ENCODE measurements at regions not wholly inside any gene's neighbourhood (a gene's known extent, or its start where the extent isn't known, plus 50 kb on each side); places are given as distances from the start of the nearest gene placed in this dataset.

GRCh38 chr17:79286440-79286839 lies 211.8 kb downstream of the ENGASE start:
- Histone ChIP-seq H4K20me1 (ENCODE audit: control insufficient read depth, extremely low read depth, insufficient read depth, low read length) (no peaks in the 10 kb centered on the region), H3K79me2 (ENCODE audit: control insufficient read depth, insufficient read depth, low read length) (no peaks in the 10 kb centered on the region), H3K27me3 (ENCODE audit: control insufficient read depth, extremely low read depth, insufficient read depth, low read length) (peaks cover 12% of the 10 kb centered on the region), H3K4me3 (ENCODE audit: control insufficient read depth in 2 of 3, extremely low read depth in 1 of 3, insufficient read depth in 2 of 3, low read depth in 1 of 3, low read length in 3 of 3) (no peak overlapping the region), H3K4me2 (ENCODE audit: control insufficient read depth, extremely low read depth, insufficient read depth, low read depth, low read length) (no peak overlapping the region), H3K27ac (ENCODE audit: control insufficient read depth, insufficient read depth, low read length) (no peak overlapping the region), H3K4me1 (ENCODE audit: control insufficient read depth, extremely low read depth, insufficient read depth, low read length) (no peaks in the 10 kb centered on the region), H3K36me3 (ENCODE audit: control insufficient read depth in 2 of 2, extremely low read depth in 1 of 2, insufficient read depth in 2 of 2, low read length in 2 of 2) (no peaks in the 10 kb centered on the region), H3K9me3 (ENCODE audit: control insufficient read depth, low read depth, low read length) (no peaks in the 10 kb centered on the region), H2AFZ (ENCODE audit: control insufficient read depth, low read length) (no peak overlapping the region), H3K9ac (ENCODE audit: control insufficient read depth, extremely low read depth, insufficient read depth, low read length) (no peak overlapping the region), H3K9me1 (ENCODE audit: control insufficient read depth, extremely low read depth, insufficient read depth, low read length) (no peaks in the 10 kb centered on the region)
- dilution Hi-C loops (cut with MboI; ENCODE audit: extremely low pct_ligation_motif_present, low sequenced_read_pairs): loop anchor here (5.0 kb wide), 1 partner anchor 99 kb away; no protein-coding TSS in a partner anchor
- FAIRE-seq (no peak), DNase-seq (ENCODE audit: low read depth, low spot score) (no peak)
- TF ChIP-seq, protein P1, sequence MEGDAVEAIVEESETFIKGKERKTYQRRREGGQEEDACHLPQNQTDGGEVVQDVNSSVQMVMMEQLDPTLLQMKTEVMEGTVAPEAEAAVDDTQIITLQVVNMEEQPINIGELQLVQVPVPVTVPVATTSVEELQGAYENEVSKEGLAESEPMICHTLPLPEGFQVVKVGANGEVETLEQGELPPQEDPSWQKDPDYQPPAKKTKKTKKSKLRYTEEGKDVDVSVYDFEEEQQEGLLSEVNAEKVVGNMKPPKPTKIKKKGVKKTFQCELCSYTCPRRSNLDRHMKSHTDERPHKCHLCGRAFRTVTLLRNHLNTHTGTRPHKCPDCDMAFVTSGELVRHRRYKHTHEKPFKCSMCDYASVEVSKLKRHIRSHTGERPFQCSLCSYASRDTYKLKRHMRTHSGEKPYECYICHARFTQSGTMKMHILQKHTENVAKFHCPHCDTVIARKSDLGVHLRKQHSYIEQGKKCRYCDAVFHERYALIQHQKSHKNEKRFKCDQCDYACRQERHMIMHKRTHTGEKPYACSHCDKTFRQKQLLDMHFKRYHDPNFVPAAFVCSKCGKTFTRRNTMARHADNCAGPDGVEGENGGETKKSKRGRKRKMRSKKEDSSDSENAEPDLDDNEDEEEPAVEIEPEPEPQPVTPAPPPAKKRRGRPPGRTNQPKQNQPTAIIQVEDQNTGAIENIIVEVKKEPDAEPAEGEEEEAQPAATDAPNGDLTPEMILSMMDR (optimal IDR thresholded peaks at IDR 0.05 in 1 of 3, IDR thresholded peaks at IDR 0.05 in 1 of 3, conservative IDR thresholded peaks at IDR 0.05 in 1 of 3; ENCODE audit: extremely low read depth in 1 of 3, insufficient read depth in 2 of 3, low read length in 3 of 3): no peak
- TF ChIP-seq EZH2 (IDR thresholded peaks at IDR 0.05; ENCODE audit: low read length): no peak

DNA sequence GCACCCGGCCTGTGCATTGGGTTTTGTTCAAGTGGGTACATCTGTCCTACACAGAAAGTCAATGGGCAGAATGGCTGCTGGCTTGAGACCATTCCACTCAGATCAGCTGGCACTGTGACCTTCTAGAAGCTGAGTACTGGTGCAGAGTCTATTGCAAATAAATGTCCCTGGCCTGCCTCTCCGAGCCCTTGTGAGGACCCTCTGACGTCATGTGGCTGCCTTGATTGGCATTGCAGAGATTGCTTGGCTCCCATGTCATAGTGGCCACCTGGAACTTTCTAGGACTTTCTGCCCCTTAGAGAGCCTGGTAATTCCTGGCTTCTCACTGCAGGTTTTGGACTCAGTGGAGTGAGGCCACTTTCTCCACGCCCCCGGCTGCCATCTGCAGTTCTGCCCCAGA lies 211.3 kb downstream of the ENGASE start:
- Histone ChIP-seq H3K4me1 (ENCODE audit: control insufficient read depth, extremely low read depth, insufficient read depth, low read length) (no peaks in the 10 kb centered on the region), H3K36me3 (ENCODE audit: control insufficient read depth in 2 of 2, extremely low read depth in 1 of 2, insufficient read depth in 2 of 2, low read length in 2 of 2) (no peaks in the 10 kb centered on the region), H3K9me1 (ENCODE audit: control insufficient read depth, extremely low read depth, insufficient read depth, low read length) (no peaks in the 10 kb centered on the region), H3K79me2 (ENCODE audit: control insufficient read depth, insufficient read depth, low read length) (no peaks in the 10 kb centered on the region), H3K27ac (ENCODE audit: control insufficient read depth, insufficient read depth, low read length) (no peak overlapping the region), H2AFZ (ENCODE audit: control insufficient read depth, low read length) (no peak overlapping the region), H4K20me1 (ENCODE audit: control insufficient read depth, extremely low read depth, insufficient read depth, low read length) (no peaks in the 10 kb centered on the region), H3K4me3 (ENCODE audit: control insufficient read depth in 2 of 3, extremely low read depth in 1 of 3, insufficient read depth in 2 of 3, low read depth in 1 of 3, low read length in 3 of 3) (no peak overlapping the region), H3K27me3 (ENCODE audit: control insufficient read depth, extremely low read depth, insufficient read depth, low read length) (peaks cover 13% of the 10 kb centered on the region), H3K9me3 (ENCODE audit: control insufficient read depth, low read depth, low read length) (no peaks in the 10 kb centered on the region), H3K9ac (ENCODE audit: control insufficient read depth, extremely low read depth, insufficient read depth, low read length) (no peak overlapping the region), H3K4me2 (ENCODE audit: control insufficient read depth, extremely low read depth, insufficient read depth, low read depth, low read length) (no peak overlapping the region)
- no peak for DNase-seq (ENCODE audit: low read depth, low spot score)
- dilution Hi-C loops (cut with MboI; ENCODE audit: extremely low pct_ligation_motif_present, low sequenced_read_pairs): loop anchor here (5.0 kb wide), 1 partner anchor 99 kb away; no protein-coding TSS in a partner anchor
- TF ChIP-seq, protein P1 (optimal IDR thresholded peaks at IDR 0.05 in 1 of 3, IDR thresholded peaks at IDR 0.05 in 1 of 3, conservative IDR thresholded peaks at IDR 0.05 in 1 of 3; ENCODE audit: extremely low read depth in 1 of 3, insufficient read depth in 2 of 3, low read length in 3 of 3): no peak
- TF ChIP-seq EZH2 (IDR thresholded peaks at IDR 0.05; ENCODE audit: low read length): no peak
- no peak for FAIRE-seq

All from keratinocyte (primary cell).